H7 (cell line): ENCODE measurements at regions not wholly inside any gene's neighbourhood (a gene's known extent, or its start where the extent isn't known, plus 50 kb on each side); places are given as distances from the start of the nearest gene placed in this dataset.

ENCODE experiments used
- DNase-seq: peaks from one replicate; pipeline ENCODE4 v3.0.0; 2012
- H3K27me3 ChIP-seq: 2 replicates; pipeline ENCODE4 v1.6.0; 2011; ENCODE audit warnings: mild to moderate bottlenecking, low read length; ENCODE audit not compliant: control insufficient read depth, insufficient read depth
- H3K36me3 ChIP-seq: replicated peaks from 2 replicates; pipeline ENCODE4 v1.5.1; 2011; ENCODE audit warnings: low read length; ENCODE audit not compliant: control insufficient read depth, insufficient read depth
- H3K4me3 ChIP-seq: 2 replicates; pipeline ENCODE4 v1.5.1; 2011; ENCODE audit warnings: low read depth, mild to moderate bottlenecking, control low read depth, low read length, moderate library complexity; ENCODE audit not compliant: insufficient read depth

DNA sequence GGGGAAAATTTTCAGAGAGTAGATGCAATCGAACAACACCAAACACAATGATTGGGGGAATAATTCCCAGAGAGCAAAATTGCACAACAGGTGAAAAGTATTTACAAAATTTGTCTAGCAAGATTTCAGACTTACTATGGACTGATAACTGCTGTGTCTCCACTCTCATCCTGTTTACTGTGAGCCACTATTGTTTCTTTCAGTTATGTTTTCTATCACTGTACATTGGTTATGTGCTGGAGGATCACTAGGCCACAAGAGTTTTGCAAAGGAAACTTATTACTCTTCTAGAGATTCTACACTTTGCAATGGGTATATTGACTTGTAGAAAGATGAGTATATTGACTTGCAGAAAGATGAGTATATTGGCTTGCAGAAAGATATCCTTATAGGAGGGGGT is 934.1 kb upstream of the CRIM1 start:
- no peak overlapping the region for H3K4me3 ChIP-seq
- no peak for DNase-seq
- no peaks in the 10 kb centered on the region for H3K36me3 ChIP-seq
- H3K27me3 ChIP-seq: no peaks in the 10 kb centered on the region

DNA sequence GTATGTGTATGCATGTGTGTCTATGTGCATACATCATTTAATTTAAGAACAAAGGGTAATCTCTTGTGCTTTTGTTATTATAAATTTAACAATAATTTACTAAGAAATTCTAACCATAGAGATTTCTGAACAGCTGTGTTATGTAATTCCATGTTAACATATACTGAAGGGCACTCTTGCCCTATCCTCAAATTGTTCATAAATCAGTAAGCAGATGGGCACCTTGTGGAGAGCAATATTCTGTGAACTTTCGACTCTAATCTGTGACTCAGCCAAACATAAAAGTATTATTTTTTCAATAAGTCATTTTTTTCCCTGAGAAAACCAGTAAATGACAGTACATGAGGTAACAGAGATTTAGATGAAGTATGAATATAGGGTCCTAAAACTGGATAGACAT is 938.3 kb upstream of the CRIM1 start:
- Histone ChIP-seq H3K27me3 (no peaks in the 10 kb centered on the region), H3K4me3 (no peak overlapping the region), H3K36me3 (no peaks in the 10 kb centered on the region)
- DNase-seq: no peak

DNA sequence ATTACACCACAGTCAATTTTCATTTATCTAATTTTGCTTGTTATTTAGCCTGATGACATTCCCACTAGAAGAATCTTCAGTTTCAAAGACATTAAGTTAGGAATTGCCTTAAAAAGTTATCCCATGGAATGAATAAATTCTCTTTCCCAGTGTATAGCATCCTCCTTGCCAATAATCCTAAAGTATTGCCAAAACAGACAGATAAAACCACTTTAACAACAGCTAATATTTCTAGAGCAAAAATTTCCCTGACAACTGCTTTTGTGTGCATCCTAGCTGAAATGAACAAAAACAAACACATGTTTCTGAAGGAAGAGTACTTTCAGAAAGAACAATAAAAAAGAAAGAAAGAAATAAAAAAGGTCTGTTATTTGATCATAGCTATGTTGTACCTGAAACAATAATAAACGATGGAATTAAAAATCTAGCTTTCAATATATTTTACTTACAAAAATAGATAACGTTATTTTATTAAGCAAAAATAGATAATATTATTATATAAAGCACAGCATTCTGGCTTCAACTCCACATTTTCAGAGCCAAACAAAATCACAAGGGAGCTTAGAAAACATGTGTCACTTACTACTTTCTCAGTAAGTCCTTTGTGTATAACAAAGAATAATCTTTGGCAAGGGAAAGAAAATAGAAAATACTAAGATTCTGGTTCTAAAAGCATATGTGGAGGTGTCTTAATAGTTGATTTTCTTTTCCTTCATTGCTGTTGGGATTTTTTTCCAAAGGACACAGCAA is 939.0 kb upstream of the CRIM1 start:
- Histone ChIP-seq H3K36me3 (no peaks in the 10 kb centered on the region), H3K4me3 (no peak overlapping the region), H3K27me3 (no peaks in the 10 kb centered on the region)
- DNase-seq: no peak

DNA sequence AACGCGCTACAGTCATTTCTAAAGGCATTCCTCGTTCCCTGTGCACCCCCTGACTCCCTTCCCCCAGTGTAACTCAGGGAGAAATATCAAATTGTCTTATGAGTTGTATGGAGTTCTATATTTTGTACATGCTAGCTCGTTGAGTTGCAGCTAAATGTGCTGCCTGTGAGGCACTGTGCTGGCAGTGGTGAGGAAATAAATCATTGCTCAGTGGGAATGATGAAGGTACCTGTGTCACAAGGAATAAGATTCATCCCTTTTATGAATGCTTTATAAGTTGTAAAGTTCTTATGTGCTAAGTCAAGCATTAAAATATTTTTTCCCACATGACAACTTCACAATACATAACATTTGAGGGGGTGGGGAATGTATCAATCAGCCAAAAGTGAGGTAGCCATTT is 939.6 kb upstream of the CRIM1 start:
- Histone ChIP-seq H3K4me3 (no peak overlapping the region), H3K27me3 (no peaks in the 10 kb centered on the region), H3K36me3 (no peaks in the 10 kb centered on the region)
- no peak for DNase-seq

DNA sequence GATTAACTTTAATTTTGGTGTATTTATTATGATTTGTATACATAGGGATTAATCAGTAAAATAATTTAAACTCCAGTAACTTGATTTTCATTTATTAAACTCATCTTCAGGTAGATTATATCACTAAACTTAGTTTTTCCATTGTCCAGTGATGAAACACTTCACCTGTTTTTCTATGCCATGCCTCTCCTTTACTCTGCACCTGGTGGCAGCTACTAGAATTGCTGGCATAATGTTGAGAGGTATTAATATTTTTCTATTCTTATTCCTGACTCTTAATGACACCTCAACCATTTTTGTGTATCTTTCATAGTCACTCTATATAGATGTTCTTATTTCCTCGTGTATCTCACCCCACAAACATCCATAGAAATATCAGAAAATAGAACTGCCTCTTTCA is 940.3 kb upstream of the CRIM1 start:
- Histone ChIP-seq H3K36me3 (no peaks in the 10 kb centered on the region), H3K4me3 (no peak overlapping the region), H3K27me3 (no peaks in the 10 kb centered on the region)
- no peak for DNase-seq

DNA sequence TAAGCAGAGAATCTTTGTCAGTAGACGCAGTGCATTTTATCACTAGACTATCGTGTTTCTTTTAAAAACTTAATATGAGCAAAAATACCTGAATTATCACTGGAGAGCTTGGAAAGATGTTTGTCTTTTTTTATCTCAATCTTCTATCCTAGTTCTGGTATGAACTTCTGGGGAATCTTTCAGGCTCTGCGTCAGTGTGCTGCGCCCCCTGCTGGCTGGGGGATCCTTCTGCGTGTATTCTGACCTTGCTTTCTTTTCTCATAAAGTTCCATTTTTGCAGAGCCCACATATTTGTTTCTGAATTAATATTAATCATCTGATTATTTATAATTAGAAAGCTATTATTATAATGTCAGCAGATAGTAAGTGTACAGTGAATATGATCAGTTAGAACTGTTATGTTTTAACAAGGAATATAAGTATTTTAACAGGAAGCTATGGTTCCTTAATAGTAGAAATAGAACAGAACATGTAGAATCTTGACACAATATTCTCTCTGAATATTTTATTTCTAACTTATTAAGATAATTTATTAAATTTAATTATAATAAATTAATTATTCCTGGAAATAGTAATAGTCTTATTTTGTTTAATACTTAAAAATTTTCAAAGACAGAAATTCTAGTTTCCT is 945.0 kb upstream of the CRIM1 start:
- no peaks in the 10 kb centered on the region for H3K36me3 ChIP-seq
- no peak overlapping the region for H3K4me3 ChIP-seq
- H3K27me3 ChIP-seq: no peaks in the 10 kb centered on the region
- peak; percentile 13 for DNase-seq

DNA sequence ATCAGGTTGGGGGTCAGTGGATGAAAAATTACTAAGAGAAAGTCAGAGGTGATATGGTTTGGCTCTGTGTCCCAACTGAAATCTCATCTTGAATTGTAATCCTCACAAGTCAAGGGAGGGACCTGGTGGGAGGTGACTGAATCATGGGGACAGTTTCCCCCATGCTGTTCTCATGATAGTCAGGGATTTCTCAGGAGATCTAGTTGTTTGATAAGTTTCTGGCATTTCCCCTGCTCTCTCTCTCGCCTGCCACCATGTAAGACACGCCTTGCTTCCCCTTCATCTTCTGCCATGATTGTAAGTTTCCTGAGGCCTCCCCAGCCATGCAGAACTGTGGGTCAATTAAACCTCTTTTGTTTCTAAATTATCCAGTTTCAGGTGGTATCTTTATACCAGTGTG is 945.8 kb upstream of the CRIM1 start:
- H3K36me3 ChIP-seq: no peaks in the 10 kb centered on the region
- H3K27me3 ChIP-seq: no peaks in the 10 kb centered on the region
- no peak for DNase-seq
- no peak overlapping the region for H3K4me3 ChIP-seq

DNA sequence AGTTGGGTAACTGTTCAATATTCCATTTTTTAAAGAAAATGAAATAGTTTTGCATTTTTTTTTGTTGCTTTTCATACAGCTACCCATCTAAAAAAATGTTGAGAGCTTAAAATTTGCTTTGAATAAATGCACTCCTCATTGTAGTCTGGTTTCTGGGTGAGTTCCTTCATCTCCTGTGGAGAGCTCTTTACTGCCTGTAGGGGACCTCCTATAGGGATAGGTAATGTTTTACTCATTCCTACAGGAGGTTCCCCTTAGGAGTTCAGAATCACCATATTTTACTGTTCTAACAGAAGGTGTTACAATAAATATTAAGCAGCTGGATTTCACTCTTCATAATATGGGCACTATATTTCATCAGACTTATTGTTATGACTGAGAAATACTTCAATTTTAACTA is 947.3 kb upstream of the CRIM1 start:
- no peak overlapping the region for H3K4me3 ChIP-seq
- DNase-seq: no peak
- no peaks in the 10 kb centered on the region for H3K36me3 ChIP-seq
- H3K27me3 ChIP-seq: no peaks in the 10 kb centered on the region

DNA sequence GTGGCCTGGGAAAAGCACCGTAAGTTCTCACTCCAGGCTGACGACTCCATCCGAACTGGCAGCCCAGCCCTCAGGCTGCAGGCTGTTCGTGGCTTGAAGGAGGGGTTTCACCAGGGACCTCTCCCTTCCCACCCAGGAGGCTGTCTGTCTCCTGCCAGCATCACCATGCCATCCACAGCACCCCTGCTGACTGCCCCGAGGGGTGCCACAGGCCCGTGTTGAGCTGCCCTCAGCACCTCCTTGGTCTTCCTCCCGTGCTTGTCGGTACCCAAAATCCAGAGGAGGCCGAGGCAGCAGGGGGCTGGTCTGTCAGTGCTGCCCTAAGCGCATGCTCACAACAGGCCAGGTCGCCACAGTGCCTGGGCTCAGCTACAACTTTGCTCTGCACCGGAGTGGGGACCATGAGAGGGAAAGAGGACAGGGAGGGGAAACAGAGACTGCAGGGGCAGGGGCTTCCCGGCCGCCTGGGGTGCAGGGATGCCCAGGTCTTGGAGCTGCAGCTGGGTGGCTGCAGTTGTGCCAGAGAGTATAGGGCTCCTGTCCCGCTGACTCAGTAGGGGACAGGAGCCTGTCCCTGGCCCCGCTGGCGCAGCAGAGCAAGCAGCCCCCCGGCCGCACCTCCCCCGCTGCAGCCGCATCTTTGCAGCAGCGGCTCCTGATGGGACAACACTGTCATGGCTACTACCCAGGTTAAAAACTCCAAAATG is 963.7 kb upstream of the CRIM1 start:
- Histone ChIP-seq H3K36me3 (no peaks in the 10 kb centered on the region), H3K27me3 (no peaks in the 10 kb centered on the region), H3K4me3 (no peak overlapping the region)
- DNase-seq: peak; percentile 7

DNA sequence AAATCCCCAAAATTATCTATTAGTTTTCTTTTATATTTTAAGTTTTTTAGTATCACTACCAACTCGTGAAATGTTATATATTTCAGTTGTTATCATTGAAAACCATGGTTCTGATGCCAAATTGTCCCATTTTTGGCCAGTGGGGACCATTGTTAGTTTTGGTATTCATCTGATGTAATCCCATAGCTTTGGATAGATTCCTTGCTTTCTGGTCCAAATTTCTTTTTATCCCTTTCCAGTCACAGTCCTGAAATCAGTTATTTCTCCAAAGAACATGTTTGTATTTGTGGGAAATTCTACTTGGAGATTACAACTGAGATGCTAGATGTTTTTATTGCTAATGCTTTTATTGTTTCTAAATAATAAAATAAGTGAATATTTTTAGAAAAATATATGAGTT is 976.8 kb upstream of the CRIM1 start:
- H3K4me3 ChIP-seq: no peak overlapping the region
- DNase-seq: no peak
- H3K27me3 ChIP-seq: no peaks in the 10 kb centered on the region
- H3K36me3 ChIP-seq: no peaks in the 10 kb centered on the region

DNA sequence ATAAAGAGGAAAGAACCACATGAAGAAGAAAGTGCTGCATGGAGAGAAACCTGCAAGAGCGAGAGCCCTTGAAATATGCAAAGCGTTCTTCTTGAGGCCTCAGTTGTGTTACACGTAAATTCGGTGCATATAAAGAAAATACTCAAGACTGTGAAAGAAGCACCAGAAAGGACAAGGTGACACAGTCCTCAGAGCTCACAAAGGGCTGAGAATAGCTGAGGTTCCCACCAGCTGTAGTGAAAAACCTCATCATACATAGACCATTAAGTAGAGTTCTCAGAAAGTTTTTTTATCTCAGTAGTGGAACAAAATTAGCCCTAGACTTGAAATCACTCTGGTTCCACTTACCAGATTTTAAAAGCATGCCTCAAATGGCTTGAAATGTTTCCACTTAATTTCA is 980.7 kb upstream of the CRIM1 start:
- no peaks in the 10 kb centered on the region for H3K36me3 ChIP-seq
- H3K27me3 ChIP-seq: no peaks in the 10 kb centered on the region
- H3K4me3 ChIP-seq: no peak overlapping the region
- DNase-seq: no peak

DNA sequence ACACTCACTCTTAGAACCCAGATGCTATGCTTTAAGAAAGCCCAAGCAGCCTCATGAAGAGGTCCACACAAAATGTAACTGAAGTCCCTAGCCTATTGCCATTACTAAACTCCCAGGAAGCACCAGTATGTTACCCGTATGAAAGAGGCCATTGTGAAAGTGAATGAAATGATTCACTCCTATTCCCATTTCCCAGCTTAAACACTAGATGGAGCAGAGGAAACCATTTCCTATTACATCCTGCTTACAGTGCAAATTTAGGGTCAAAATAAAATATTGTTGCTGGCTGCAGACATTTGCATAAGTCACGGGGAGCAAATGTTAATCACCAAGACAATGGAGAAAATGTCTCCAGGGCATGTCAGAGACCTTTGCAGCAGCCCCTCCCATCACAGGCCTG is 989.7 kb upstream of the CRIM1 start:
- no peaks in the 10 kb centered on the region; the same call in 1 of the 2 replicates for H3K27me3 ChIP-seq

DNA sequence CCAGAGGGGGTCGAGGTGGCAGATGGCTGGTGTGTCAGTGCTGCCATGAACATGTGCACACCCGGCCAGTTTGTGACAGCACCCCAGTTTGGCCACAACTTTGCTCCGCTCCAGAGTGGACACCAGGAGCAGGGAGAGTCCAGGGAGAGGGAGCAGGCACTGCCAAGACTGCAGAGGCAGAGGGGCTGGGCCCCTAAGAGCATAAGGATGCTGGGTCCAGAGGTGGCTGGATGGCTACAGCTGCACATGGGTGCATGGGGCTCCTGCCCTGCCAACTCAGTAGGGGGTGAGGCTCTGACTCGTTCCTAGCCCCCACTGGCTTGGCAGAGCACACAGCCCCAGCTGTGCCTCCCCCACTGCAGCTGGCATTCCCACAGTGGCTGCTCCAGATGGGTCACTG is 999.2 kb upstream of the CRIM1 start:
- H3K4me3 ChIP-seq: no peak overlapping the region
- H3K36me3 ChIP-seq: no peaks in the 10 kb centered on the region
- no peak for DNase-seq
- H3K27me3 ChIP-seq: no peaks in the 10 kb centered on the region

More for the DNA sequence above, 989.7 kb upstream of the CRIM1 start:
- Histone ChIP-seq H3K4me3 (no peak overlapping the region), H3K36me3 (no peaks in the 10 kb centered on the region)
- DNase-seq: no peak

DNA sequence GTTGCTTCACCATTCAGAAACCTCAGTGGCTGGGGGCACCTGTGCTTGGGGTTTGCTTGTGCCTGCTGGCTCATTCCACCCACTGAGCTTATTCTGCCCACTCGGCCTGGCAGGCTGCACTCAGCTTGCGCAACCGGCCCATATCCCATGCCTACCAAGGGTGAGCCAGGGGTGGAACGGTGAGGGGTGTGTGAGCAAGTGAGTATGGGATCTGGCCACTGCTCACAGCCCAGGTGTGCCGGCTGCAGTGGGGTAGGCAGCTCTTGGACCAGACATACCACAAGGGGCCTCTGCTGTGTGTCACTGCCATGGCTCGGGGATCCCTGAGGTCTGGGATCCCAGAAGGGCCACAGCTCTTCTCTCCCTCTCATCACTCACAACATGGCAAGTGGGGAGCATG is 1000.5 kb upstream of the CRIM1 start:
- no peaks in the 10 kb centered on the region for H3K36me3 ChIP-seq
- H3K27me3 ChIP-seq: no peaks in the 10 kb centered on the region
- no peak overlapping the region for H3K4me3 ChIP-seq
- DNase-seq: no peak

DNA sequence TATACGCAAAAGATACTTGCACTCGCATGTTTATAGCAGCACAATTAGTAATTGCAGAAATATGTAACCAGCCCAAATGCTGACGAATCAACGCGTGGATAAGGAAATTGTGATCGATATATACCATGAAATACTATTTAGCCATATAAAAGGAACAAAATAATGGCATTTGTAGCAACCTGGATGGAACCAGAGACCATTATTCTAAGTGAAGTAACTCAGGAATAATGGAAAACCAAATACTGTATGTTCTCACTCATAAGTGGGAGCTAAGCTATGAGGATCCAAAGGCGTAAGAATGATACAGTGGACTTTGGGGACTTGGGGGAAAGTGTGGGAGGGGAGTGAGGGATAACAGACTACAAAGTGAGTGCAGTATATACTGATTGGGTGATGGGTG is 1008.0 kb upstream of the CRIM1 start:
- H3K27me3 ChIP-seq: no peaks in the 10 kb centered on the region
- no peak for DNase-seq

More for the DNA sequence above, 1008.0 kb upstream of the CRIM1 start:
- H3K36me3 ChIP-seq: no peaks in the 10 kb centered on the region
- H3K4me3 ChIP-seq: no peak overlapping the region
